ENCODE measurements at regions not wholly inside any gene's neighbourhood (a gene's known extent, or its start where the extent isn't known, plus 50 kb on each side); places are given as distances from the start of the nearest gene placed in this dataset.
A peak's percentile ranks its signal among the peaks of the same experiment; 100 is the strongest.

DNA sequence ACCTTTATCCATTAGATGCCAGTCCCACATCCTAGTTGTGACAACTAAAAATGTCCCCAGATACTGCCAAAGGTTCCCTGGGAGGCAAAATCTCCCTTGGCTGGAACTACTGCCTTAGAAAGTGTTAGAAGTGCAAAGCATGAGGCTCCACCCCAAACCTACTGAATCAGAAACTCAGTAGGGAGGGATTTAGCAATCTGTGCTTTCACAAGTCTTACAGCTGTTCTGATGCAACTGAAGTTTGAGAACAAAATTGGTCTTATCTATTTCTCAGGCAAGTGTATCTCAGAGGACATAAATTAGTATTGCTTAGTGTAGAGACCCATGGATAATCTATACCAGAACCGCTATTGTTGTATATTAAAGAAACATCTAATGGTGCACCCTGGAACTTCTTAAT lies 70.2 kb downstream of the CLDN1 start:
- DNase-seq = no peak
- in situ Hi-C loops (cut with HindIII; ENCODE audit: low pct_ligation_motif_present, low pct_unique_long_range_greater_than_20kb, low sequenced_read_pairs) = no loop called here

DNA sequence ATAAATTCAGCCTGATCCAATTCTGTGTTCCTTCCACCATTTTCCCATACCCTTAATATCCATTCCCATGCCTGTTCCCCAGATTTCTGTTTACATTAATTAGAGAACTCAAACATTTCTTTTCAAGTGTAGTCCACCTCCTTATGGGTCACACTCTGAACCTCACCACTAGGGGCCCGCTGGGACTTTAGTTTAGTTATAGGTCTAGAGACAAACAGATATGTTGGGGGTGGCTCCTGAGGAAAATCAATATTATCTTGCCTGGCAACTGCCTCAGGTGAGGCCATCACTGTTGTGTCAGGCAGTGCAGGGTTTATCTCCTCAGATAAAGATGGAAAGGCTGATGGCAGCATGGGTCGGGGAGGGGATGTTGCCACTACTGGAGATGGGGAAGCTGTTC lies 72.8 kb downstream of the CLDN1 start:
- in situ Hi-C loops (cut with HindIII; ENCODE audit: low pct_ligation_motif_present, low pct_unique_long_range_greater_than_20kb, low sequenced_read_pairs) = no loop called here
- no peak for DNase-seq

DNA sequence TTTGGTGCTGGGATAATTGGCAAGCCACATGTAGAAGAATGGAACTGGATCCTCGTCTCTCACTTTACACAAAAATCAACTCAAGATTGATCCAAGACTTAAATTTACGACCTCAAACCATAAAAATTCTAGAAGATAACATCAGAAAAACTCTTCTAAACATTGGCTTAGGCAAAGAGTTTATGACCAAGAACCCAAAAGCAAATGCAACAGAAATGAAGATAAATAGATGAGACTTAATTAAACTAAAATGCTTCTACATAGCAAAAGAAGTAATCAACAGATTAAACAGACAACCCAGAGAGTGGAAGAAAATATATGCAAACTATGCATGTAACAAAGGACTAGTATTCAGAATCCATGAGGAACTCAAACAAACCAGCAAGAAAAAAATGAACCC lies 80.1 kb downstream of the CLDN1 start:
- DNase-seq = no peak
- in situ Hi-C loops (cut with HindIII; ENCODE audit: low pct_ligation_motif_present, low pct_unique_long_range_greater_than_20kb, low sequenced_read_pairs) = no loop called here

DNA sequence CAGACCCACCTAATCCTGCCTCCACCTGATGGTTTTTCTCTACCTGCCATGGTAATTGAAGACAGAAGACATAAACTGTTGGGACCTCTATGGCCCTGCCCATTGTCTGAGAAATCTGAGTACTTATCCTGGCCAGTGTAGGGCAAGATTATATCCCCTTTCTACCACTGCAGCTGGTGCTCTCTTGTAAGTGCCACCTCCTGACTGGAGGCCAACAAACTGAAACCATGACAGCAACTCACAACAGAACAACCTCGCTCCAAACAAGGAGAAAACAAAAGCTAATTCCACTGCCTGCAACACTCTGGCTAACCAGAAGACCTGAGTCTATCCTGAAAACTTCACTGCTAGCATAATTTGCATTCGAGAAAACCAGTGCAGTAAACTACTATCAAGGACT lies 82.9 kb downstream of the CLDN1 start:
- in situ Hi-C loops (cut with HindIII; ENCODE audit: low pct_ligation_motif_present, low pct_unique_long_range_greater_than_20kb, low sequenced_read_pairs) = no loop called here

DNA sequence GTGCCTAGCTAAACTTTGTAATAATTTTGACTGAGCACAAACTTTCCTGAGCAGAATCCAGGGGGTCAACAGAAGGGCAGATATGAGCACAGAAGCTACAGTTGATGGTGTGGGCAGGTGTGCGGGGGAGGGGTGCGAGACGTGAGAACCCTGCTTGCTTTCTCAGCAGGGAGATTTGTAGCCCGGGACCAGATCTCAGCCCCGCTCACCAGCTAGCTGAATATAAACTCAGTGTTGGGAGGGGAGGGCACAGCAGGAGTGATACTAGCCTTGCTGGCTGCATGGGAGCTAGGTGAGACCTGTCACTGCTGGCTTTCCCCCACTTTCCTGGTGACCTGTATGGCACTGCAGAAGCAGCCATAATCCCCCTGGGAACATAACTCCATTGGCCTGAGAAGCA lies 83.4 kb downstream of the CLDN1 start:
- in situ Hi-C loops (cut with HindIII; ENCODE audit: low pct_ligation_motif_present, low pct_unique_long_range_greater_than_20kb, low sequenced_read_pairs) = no loop called here
- no peak for DNase-seq

More for the DNA sequence above, 82.9 kb downstream of the CLDN1 start:
- no peak for DNase-seq

DNA sequence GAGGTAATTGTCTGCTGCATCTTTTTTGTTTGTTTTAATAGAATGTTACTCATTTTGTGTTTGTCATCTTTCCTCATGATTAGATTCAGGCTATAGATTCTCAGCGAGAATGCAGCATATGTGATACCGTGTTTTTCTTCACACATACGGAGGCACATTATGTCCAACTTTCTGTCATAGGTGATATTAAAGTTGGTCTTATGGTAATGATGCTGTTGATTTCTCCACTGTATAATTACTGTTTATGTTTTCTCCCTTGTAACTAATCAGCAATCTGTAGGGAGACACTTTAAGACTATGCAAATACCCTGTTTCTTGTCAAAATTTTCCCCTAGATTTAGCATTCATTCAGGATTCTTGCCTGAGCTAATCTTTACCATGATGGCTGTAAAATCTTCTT lies 87.6 kb downstream of the CLDN1 start:
- no peak for DNase-seq
- in situ Hi-C loops (cut with HindIII; ENCODE audit: low pct_ligation_motif_present, low pct_unique_long_range_greater_than_20kb, low sequenced_read_pairs) = no loop called here

DNA sequence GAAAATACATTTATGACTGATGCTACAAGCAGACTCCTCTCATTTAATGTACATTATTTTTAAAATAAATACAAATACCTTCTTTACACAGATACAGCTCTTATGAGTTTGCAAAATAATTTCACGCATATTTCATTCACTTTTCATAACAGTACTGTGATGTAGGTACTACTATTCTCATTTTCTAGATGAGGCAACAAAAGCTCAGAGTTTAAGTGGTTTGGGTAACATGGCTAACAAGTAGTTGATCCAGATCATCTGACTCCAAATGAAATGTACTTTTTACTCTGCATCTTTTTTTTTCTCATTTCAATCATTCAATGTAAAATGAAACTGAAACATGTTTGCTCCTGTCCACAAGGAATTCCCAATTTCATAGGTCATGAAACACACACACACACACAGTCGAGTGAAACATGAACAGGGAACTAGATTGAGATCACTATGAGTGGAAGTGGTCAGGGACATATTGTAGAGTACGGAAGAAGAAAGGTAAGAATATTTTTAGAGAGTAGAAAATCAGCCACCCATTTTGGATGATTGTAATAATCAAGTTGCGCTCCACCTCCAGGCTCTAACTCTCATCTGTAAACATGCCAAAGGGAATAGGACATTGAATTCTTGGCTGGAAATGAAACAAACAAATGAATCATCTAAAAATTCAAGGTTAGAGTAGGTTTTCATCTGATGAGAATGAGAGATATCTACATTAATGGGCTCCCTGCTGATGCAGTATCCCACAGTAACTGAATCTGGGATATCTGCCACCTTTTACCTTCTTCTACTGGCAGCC lies 92.4 kb downstream of the CLDN1 start:
- DNase-seq = peak; percentile 40
- in situ Hi-C loops (cut with HindIII; ENCODE audit: low pct_ligation_motif_present, low pct_unique_long_range_greater_than_20kb, low sequenced_read_pairs) = no loop called here

DNA sequence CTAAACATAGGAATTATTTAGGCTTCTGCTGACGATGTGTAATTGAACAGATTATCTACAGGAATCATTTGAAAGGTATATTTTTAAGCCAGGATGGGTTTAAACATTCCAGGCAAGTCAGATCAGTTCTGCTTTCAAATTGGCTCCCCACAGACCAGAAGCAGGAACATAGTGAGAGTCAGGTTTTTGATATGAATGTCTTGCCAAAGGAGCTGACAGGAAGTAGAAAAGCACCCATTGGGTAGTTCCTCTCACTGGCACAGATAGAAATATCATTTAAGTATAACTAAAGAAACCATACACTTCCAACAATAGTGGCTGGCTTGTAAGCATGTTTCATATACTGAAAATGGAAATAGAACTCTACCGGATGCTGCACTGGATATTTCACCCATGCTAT lies 95.2 kb downstream of the CLDN1 start:
- in situ Hi-C loops (cut with HindIII; ENCODE audit: low pct_ligation_motif_present, low pct_unique_long_range_greater_than_20kb, low sequenced_read_pairs) = no loop called here
- no peak for DNase-seq

DNA sequence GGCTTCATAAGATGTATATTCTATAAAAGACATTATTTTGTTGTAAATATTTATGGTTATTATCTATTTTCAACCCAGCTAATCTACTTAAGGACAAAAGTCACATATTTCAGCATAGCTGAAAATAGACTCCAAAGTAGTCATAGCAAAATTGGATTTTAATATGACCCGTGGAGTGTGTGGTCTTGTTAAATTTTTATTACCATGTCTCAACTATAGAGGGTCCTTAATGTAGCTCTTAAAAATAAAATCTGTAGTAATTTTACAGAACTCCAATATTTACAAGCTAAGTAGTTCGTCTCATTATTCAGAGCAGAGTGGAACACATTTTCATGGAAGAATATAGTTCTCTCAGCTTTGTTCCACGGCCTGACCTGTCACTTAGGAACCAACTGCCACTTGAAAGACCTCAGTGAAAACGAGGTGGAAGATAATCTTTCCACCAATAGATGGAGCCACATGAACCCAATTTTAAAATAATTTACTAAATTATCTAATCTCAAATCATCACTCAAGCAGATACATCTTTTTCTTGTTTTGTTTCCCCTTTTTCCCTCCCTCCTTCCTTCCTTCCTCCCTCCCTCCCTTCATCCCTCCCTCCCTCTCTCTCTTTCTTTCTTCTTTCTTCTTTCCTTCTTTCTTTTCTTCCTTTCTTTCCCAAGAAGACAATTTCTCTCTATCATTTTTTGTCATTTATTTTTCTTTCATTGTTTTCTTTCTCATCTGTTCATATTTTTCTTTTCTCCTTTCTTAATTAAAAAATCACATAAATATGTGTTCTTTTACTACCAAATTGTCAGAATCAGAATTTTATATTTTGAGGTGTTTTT lies 97.2 kb downstream of the CLDN1 start:
- in situ Hi-C loops (cut with HindIII; ENCODE audit: low pct_ligation_motif_present, low pct_unique_long_range_greater_than_20kb, low sequenced_read_pairs) = no loop called here
- peak; percentile 48 for DNase-seq

DNA sequence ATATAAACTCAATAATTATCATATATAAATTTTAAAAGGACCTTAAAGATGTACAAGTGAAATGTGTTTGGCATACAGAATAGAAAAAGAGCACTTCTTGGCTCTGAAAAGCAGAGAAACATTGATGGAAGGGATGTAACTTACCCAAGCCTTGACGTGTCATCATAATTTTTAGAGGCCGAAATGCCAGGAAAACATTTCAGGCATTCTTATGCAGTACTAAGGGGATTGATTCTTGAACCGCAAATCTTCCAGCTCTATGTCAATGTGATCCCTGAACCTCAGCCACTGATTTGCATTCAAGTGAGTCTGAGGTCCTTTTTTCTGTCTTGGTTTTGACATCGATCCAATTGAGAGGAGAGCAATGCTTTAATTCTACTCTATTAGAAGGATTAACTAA lies 97.8 kb downstream of the CLDN1 start:
- in situ Hi-C loops (cut with HindIII; ENCODE audit: low pct_ligation_motif_present, low pct_unique_long_range_greater_than_20kb, low sequenced_read_pairs) = no loop called here
- DNase-seq = no peak

DNA sequence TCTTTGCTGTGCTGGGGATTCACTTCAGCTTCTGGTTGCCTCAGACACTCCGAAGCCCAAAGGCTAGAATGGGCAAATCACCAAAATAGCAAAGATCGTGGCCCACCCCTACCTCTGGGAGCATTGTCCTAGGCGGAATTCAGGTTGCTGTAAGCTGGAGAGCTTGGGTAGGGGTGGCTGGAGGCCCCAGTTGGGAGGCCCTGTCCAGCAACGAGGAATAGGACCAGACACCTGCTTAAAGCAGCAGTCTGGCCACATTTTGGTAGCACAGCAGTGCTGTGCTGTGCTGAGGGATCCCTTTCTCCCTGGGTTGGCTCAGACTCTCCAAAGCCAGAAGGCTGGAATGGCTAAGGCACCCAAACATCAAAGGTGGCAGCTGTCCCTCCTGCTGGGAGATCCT lies 99.3 kb downstream of the CLDN1 start:
- in situ Hi-C loops (cut with HindIII; ENCODE audit: low pct_ligation_motif_present, low pct_unique_long_range_greater_than_20kb, low sequenced_read_pairs) = no loop called here
- no peak for DNase-seq

DNA sequence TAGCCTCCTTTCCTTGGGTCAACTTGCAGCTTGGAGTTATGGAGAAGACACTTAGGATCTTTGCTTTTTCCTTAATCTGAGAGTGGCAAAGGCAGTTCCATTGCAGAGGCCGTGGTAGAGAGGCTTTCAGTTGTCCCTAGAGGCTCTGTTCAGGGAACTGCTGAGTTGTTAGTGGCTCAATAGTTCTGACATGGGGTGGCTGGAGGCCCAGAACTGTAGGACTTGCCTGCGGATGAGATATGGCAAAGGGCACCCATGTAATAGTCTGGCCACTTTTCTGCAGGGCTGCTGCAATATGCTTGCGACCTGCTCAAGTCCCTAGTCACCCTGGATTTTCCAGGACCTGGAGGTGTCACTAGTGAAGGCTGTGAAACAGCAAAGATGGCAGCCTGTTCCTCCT lies 99.9 kb downstream of the CLDN1 start:
- no peak for DNase-seq
- in situ Hi-C loops (cut with HindIII; ENCODE audit: low pct_ligation_motif_present, low pct_unique_long_range_greater_than_20kb, low sequenced_read_pairs) = no loop called here

DNA sequence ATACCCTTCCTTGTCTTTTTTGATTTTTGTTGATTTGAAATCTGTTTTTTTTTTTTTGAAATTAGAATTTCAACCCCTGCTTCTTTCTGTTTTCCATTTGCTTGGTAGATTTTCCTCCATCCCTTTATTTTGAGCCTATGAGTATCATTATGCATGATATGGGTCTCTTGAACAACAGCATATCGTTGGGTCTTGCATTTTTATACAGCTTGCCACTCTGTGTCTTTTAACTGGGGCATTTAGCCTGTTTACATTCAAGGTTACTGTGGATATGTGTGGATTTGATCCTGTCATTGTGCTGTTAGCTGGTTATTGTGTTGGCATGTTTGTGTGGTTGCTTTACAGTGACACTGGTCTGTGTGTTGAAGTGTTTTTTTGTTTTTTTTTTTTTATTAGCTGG lies 99.7 kb upstream of the P3H2 start:
- no peak for DNase-seq
- in situ Hi-C loops (cut with HindIII; ENCODE audit: low pct_ligation_motif_present, low pct_unique_long_range_greater_than_20kb, low sequenced_read_pairs) = no loop called here

DNA sequence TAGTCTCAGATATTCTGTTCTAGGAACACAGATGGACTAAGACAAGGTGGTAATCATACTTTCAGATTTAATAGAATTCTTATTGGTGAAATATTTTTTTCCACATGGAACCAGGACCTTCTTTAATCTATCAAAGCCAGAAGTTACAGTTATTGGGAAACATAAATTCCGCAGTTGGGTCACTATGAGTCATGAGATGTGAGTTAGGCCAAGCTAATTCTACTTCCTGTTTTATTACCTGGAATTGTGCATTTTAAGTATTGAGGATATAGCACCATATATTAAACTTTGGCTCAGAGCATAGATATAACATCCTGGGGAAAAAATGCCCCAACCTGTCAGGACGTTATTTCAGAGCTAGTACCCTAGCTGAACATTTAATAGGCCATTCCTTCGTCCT lies 96.4 kb upstream of the P3H2 start:
- in situ Hi-C loops (cut with HindIII; ENCODE audit: low pct_ligation_motif_present, low pct_unique_long_range_greater_than_20kb, low sequenced_read_pairs) = no loop called here
- DNase-seq = no peak

DNA sequence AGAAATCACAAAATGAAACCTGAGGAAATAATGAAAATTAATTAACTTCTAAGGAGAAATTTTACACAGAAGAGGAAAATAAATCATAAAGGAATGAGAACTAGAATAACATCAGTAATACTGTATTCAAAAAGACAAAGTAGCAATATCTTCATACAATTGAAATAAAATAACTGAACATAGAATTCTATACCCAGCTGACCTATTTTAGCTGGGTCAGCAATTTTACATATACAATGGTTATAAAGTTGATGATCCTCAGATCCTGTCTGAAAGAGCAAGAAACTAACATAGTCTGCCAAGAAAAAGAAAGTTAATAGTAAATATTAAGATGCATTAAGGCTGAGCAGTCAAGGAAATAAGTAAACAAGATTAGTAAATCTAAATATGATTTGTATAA lies 93.0 kb upstream of the P3H2 start:
- DNase-seq = no peak
- in situ Hi-C loops (cut with HindIII; ENCODE audit: low pct_ligation_motif_present, low pct_unique_long_range_greater_than_20kb, low sequenced_read_pairs) = no loop called here

DNA sequence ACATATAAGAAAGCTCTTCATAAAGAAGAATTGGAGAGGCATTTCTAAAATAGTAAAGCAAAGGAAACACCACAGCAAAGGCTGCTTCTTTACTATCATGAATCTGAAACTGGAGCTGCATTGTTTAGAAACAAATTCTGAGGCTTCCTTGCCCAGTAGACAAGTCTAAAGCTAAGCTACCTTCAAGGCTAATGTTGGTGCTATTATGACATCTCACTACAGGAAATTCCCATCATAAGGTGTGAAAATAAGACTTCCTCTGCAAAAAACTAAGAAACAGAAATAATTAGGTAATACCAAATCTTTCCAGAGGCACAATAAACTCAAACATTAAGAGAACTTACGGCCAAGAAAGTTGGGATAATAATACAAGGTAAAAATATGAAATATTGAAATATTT lies 89.9 kb upstream of the P3H2 start:
- in situ Hi-C loops (cut with HindIII; ENCODE audit: low pct_ligation_motif_present, low pct_unique_long_range_greater_than_20kb, low sequenced_read_pairs) = no loop called here
- no peak for DNase-seq

DNA sequence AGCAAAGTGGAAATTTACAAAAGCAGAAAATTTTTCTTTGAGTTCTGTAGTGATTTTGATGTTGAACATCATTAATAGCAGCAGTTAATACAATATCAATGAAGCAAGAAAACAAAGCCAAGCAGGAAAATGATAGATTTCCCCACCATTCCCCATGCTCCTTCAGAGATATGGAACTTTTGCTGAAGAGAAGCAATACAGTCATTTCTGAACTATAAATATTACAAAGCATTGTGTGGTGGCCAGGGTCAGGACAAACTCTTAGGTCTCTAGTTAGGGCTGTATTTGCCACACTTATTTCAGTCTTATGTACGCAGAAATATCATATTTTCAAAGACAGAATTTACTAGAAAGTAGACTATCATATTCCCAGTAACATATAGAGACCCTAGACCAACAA lies 88.8 kb upstream of the P3H2 start:
- in situ Hi-C loops (cut with HindIII; ENCODE audit: low pct_ligation_motif_present, low pct_unique_long_range_greater_than_20kb, low sequenced_read_pairs) = no loop called here
- DNase-seq = no peak

DNA sequence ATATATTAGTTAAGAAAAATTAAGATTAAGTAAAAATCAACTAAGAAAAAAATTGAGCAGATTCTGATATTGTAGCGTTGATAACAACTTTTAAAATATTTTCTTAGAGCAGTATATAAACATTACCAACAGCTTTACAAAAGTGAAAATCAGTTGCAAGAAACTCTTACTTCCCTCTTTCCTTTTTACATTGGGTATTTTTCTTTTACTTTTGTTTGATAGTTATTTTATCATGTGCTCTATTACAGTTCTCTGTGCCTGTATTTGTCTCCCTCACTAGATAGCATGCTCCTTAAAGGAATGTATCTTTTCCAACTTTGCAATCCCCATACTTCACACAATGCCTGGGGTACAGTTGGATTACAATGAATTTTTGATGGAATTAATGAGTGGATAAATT lies 87.5 kb upstream of the P3H2 start:
- DNase-seq = no peak
- in situ Hi-C loops (cut with HindIII; ENCODE audit: low pct_ligation_motif_present, low pct_unique_long_range_greater_than_20kb, low sequenced_read_pairs) = no loop called here

DNA sequence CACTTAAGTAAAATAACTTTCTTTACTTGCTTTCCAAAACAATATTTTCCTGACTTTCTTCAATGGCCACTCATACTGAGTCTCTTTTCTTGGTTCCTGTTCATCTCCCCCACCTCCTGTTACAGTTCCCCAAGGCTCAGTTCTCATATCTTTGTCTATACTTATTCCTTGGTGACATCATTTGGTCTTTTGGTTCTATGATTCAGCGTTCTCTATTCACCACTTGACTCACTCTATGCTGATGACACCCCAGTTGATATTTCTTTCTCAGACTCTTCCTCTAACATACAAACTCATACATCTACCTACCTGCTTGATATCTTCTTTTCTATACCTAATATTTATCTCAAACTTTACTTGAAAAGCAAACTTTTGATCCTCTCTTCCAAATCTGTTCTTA lies 85.0 kb upstream of the P3H2 start:
- DNase-seq = peak; percentile 47
- in situ Hi-C loops (cut with HindIII; ENCODE audit: low pct_ligation_motif_present, low pct_unique_long_range_greater_than_20kb, low sequenced_read_pairs) = no loop called here

DNA sequence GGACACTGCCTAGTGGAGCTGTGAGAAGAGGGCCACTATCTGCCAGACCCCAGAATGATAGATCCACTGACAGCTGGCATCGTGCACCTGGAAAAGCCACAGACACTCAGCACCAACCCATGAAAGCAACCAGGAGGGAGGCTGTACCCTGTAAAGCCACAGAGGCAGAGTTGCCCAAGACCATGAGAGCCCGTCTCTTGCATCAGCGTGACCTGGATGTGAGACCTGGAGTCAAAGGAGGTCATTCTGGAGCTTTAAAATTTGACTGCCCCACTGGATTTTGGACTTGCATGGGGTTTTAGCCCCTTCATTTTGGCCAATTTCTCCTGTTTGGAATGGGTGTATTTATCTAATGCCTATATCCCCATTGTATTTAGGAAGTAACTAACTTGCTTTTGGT lies 83.5 kb upstream of the P3H2 start:
- DNase-seq = no peak
- in situ Hi-C loops (cut with HindIII; ENCODE audit: low pct_ligation_motif_present, low pct_unique_long_range_greater_than_20kb, low sequenced_read_pairs) = no loop called here

Measured in ACHN (cell line).